ENCODE measurements at regions not wholly inside any gene's neighbourhood (a gene's known extent, or its start where the extent isn't known, plus 50 kb on each side); places are given as distances from the start of the nearest gene placed in this dataset.

GRCh38 chr15:25967116-25967515 is 104.0 kb upstream of the ATP10A start:
- TF ChIP-seq CTCF (IDR thresholded peaks at IDR 0.05) (no peak), POLR2A (IDR thresholded peaks at IDR 0.05) (no peak)
